Coronary artery (tissue), 2 donors: ENCODE measurements at regions not wholly inside any gene's neighbourhood (a gene's known extent, or its start where the extent isn't known, plus 50 kb on each side); places are given as distances from the start of the nearest gene placed in this dataset.

Experiments used
- DNase-seq: peaks from one replicate; pipeline ENCODE4 v3.0.0-alpha.2; 2017; ENCODE audit warnings: low spot score
- H3K27ac ChIP-seq, 2 donors: fragments of 200-600 bp; sonication (generic); one replicate each; pipeline ENCODE4 v1.5.1; 2016 to 2019
- H3K4me3 ChIP-seq: fragments of 200-600 bp; sonication (generic); 2 replicates; pipeline ENCODE4 v1.5.1; 2016; ENCODE audit warnings: mild to moderate bottlenecking, moderate library complexity
- CTCF ChIP-seq: fragments of 200-600 bp; sonication (generic); IDR thresholded peaks from one replicate; pipeline ENCODE4 v1.5.1; 2019; ENCODE audit warnings: antibody characterized with exemption

GRCh38 chr1:90106311-90106710 lies 111.4 kb downstream of the ZNF326 start:
- no peak for TF ChIP-seq CTCF
- no peak for DNase-seq
- no peak overlapping the region for H3K4me3 ChIP-seq
- no peak overlapping the region for H3K27ac ChIP-seq

GRCh38 chr1:90104941-90105538 lies 110.1 kb downstream of the ZNF326 start:
- DNase-seq: no peak
- H3K27ac ChIP-seq: no peak overlapping the region
- TF ChIP-seq CTCF: no peak
- no peak overlapping the region for H3K4me3 ChIP-seq

GRCh38 chr1:90100566-90100965 lies 105.7 kb downstream of the ZNF326 start:
- no peak for TF ChIP-seq CTCF
- Histone ChIP-seq H3K4me3 (no peak overlapping the region), H3K27ac (no peak overlapping the region)
- no peak for DNase-seq

- Histone ChIP-seq H3K27ac (no peak overlapping the region), H3K4me3 (no peak overlapping the region)
- TF ChIP-seq CTCF: no peak
- DNase-seq: no peak
Measured at GRCh38 chr1:90092441-90092840, 97.5 kb downstream of the ZNF326 start.
